CD4-positive, alpha-beta T cell (primary cell): ENCODE measurements at regions not wholly inside any gene's neighbourhood (a gene's known extent, or its start where the extent isn't known, plus 50 kb on each side); places are given as distances from the start of the nearest gene placed in this dataset.

Source experiments
- ATAC-seq: fragments of 200-7000 bp; cut with Tn5 transposase; one replicate; pipeline ENCODE4 v1.10.0; 2022; ENCODE audit warnings: mild to moderate bottlenecking; ENCODE audit not compliant: poor library complexity
- CTCF ChIA-PET: fragments of 350-600 bp; sonication (Branson Sonifier 250); formaldehyde crosslinking; loops from one replicate; lab custom pipeline; 2021; ENCODE audit warnings: antibody characterized with exemption, inconsistent platforms; lab: Charles Lee
- POLR2A ChIA-PET: fragments of 350-600 bp; sonication (Branson Sonifier 250); formaldehyde crosslinking; loops from one replicate; lab custom pipeline; 2021; ENCODE audit warnings: antibody characterized with exemption, inconsistent platforms; lab: Charles Lee
- DNase-seq, 14 experiments: peaks; one replicate each; pipeline ENCODE4 v3.0.0-alpha.2; 2013 to 2020; ENCODE audit warnings: mixed read lengths in 2 of 14
- H3K27ac ChIP-seq, 2 donors: one replicate each; pipeline versions ENCODE4 v1.5.1 to v1.7.0; 2013; ENCODE audit warnings: low read length in 2 of 2, low read depth in 1 of 2, mild to moderate bottlenecking in 1 of 2
- H3K27me3 ChIP-seq, 2 experiments: 1 replicate in 1 of 2; 2 replicates in 1 of 2; pipeline versions ENCODE4 v1.6.1 to v1.7.0; 2013; ENCODE audit warnings: low read length in 2 of 2, control low read depth in 1 of 2, mild to moderate bottlenecking in 1 of 2, moderate library complexity in 1 of 2; ENCODE audit not compliant: insufficient read depth in 2 of 2, control insufficient read depth in 1 of 2
- H3K36me3 ChIP-seq: one replicate; pipeline ENCODE4 v1.6.1; 2013; ENCODE audit warnings: low read length, control low read depth; ENCODE audit not compliant: insufficient read depth
- H3K4me1 ChIP-seq: one replicate; pipeline ENCODE4 v1.6.1; 2013; ENCODE audit warnings: low read length, control low read depth; ENCODE audit not compliant: insufficient read depth
- H3K4me3 ChIP-seq: one replicate; pipeline ENCODE4 v1.5.1; 2013; ENCODE audit warnings: mild to moderate bottlenecking, low read length, moderate library complexity
- H3K9me3 ChIP-seq, 2 experiments: 1 replicate in 1 of 2; 2 replicates in 1 of 2; pipeline versions ENCODE4 v1.6.1 to v1.7.0; 2013; ENCODE audit warnings: low read length in 2 of 2, mild to moderate bottlenecking in 2 of 2, control low read depth in 1 of 2, moderate library complexity in 1 of 2; ENCODE audit not compliant: control insufficient read depth in 1 of 2, insufficient read depth in 1 of 2
- H3K27ac Mint-ChIP-seq: one replicate; pipeline ENCODE4 v1.8.0; 2020; ENCODE audit warnings: mixed read lengths
- H3K27me3 Mint-ChIP-seq: one replicate; pipeline ENCODE4 v1.8.0; 2021; ENCODE audit warnings: mixed read lengths
- H3K36me3 Mint-ChIP-seq: one replicate; pipeline ENCODE4 v1.8.0; 2021; ENCODE audit warnings: low read depth, mixed read lengths
- H3K4me1 Mint-ChIP-seq: one replicate; pipeline ENCODE4 v1.8.0; 2021; ENCODE audit warnings: low read depth, mixed read lengths
- H3K4me3 Mint-ChIP-seq: one replicate; pipeline ENCODE4 v1.8.0; 2020; ENCODE audit warnings: mild to moderate bottlenecking, mixed read lengths
- H3K9me3 Mint-ChIP-seq: one replicate; pipeline ENCODE4 v1.8.0; 2020; ENCODE audit warnings: mixed read lengths
- intact Hi-C, 2 experiments: fragments of 100-400 bp; cut with DNase I in 1 of 2; cut with micrococcal nuclease in 1 of 2; formaldehyde crosslinking; loops; one replicate each; pipeline versions ENCODE4 v1.15.1 to v1.9.0; 2023 to 2025; cut with DNase I, micrococcal nuclease
- TF ChIP-seq, protein P1 (sequence below): fragments of 200-600 bp; IDR thresholded peaks from one replicate; pipeline ENCODE4 v1.8.0; 2022; ENCODE audit warnings: antibody characterized with exemption, mild to moderate bottlenecking

DNA sequence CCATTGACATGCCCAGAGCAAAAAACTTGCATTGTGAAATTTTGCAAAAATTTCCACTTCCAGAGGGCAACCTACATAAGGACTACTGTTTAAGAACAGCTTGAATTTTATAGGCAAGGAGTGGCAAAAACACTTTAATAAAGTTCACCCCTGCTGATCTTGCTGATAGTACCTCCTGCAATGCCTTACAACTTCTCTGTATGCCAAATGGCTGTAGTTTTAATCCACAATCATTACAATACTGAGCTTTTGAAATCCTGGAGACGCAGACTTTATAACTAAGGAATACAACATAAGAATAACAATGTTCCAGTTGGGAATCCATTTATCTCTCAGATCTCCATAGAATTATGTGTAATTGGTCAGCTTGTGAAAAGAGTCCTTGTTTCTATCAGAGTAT is 247.5 kb downstream of the KCNJ3 start:
- H3K4me1 ChIP-seq: no peaks in the 10 kb centered on the region
- no peaks in the 10 kb centered on the region for H3K36me3 ChIP-seq
- TF ChIP-seq, protein P1, sequence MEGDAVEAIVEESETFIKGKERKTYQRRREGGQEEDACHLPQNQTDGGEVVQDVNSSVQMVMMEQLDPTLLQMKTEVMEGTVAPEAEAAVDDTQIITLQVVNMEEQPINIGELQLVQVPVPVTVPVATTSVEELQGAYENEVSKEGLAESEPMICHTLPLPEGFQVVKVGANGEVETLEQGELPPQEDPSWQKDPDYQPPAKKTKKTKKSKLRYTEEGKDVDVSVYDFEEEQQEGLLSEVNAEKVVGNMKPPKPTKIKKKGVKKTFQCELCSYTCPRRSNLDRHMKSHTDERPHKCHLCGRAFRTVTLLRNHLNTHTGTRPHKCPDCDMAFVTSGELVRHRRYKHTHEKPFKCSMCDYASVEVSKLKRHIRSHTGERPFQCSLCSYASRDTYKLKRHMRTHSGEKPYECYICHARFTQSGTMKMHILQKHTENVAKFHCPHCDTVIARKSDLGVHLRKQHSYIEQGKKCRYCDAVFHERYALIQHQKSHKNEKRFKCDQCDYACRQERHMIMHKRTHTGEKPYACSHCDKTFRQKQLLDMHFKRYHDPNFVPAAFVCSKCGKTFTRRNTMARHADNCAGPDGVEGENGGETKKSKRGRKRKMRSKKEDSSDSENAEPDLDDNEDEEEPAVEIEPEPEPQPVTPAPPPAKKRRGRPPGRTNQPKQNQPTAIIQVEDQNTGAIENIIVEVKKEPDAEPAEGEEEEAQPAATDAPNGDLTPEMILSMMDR: no peak
- Mint-ChIP-seq H3K9me3 (no peaks in the 10 kb centered on the region), H3K27me3 (no peaks in the 10 kb centered on the region), H3K4me1 (no peaks in the 10 kb centered on the region), H3K4me3 (no peak overlapping the region), H3K36me3 (no peaks in the 10 kb centered on the region), H3K27ac (no peak overlapping the region)
- no peak for ATAC-seq
- peaks cover 0 to 5% of the 10 kb centered on the region in 2 experiments for H3K9me3 ChIP-seq
- intact Hi-C loops: no loop called here
- POLR2A ChIA-PET: no interaction called here
- H3K4me3 ChIP-seq: no peak overlapping the region
- H3K27ac ChIP-seq: no peak overlapping the region
- CTCF ChIA-PET: no interaction called here
- H3K27me3 ChIP-seq: no peaks in the 10 kb centered on the region
- no peak for DNase-seq

DNA sequence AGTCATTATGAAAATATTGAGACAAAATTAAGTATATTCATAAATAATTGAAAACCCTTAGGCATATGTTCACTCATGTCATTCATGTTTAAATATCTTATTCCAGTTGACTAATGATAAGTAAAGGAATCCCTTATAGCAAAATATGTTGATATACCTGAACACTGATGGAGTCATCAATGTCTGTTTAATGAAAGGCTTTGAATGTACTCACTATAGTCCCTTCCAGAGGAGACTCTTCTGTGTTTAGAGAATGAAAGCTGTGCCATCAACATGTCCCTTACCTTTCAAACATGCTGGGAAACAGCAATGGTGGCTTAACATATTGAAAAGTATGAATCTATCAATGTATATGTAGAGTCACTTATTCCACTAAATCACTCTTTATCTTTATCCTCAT is 242.9 kb downstream of the KCNJ3 start:
- H3K27me3 Mint-ChIP-seq: no peaks in the 10 kb centered on the region
- ATAC-seq (no peak), DNase-seq (no peak)
- H3K36me3 Mint-ChIP-seq: no peaks in the 10 kb centered on the region
- CTCF ChIA-PET: no interaction called here
- no peaks in the 10 kb centered on the region for H3K9me3 Mint-ChIP-seq
- H3K4me3 ChIP-seq: no peak overlapping the region
- H3K27me3 ChIP-seq: no peaks in the 10 kb centered on the region
- TF ChIP-seq, protein P1: no peak
- no peak overlapping the region for H3K27ac Mint-ChIP-seq
- no peaks in the 10 kb centered on the region for H3K4me1 Mint-ChIP-seq
- no peak overlapping the region for H3K4me3 Mint-ChIP-seq
- H3K36me3 ChIP-seq: no peaks in the 10 kb centered on the region
- H3K4me1 ChIP-seq: no peaks in the 10 kb centered on the region
- intact Hi-C loops: no loop called here
- no peaks in the 10 kb centered on the region for H3K9me3 ChIP-seq
- POLR2A ChIA-PET: no interaction called here
- H3K27ac ChIP-seq: no peak overlapping the region

DNA sequence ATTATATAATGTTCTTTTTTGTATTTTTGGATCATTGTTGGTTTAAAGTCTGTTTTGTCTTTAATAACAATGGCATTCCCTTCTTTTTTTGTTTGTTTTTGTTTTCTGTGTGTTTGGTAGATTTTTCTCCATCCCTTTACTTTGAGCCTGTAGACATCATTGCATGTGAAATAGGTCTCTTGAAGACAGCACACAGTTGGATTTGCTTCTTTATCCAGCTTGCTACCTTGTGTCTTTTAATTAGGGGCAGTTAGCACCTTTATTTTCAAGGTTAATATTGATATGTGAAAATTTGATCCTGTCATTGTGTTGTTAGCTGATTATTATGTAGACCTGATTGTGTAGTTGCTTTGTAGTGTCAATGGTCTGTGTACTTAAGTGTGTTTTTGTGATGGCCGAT is 235.7 kb downstream of the KCNJ3 start:
- ChIA-PET POLR2A (no interaction called here), CTCF (no interaction called here)
- Mint-ChIP-seq H3K9me3 (peaks cover 10% of the 10 kb centered on the region), H3K4me3 (no peak overlapping the region), H3K4me1 (no peaks in the 10 kb centered on the region), H3K27ac (no peak overlapping the region), H3K27me3 (no peaks in the 10 kb centered on the region), H3K36me3 (no peaks in the 10 kb centered on the region)
- TF ChIP-seq, protein P1: no peak
- Histone ChIP-seq H3K27ac (no peak overlapping the region), H3K4me1 (no peaks in the 10 kb centered on the region), H3K9me3 (no peaks in the 10 kb centered on the region), H3K36me3 (no peaks in the 10 kb centered on the region), H3K4me3 (no peak overlapping the region), H3K27me3 (no peaks in the 10 kb centered on the region)
- ATAC-seq (no peak), DNase-seq (no peak)
- intact Hi-C loops: no loop called here
